ENCODE measurements at regions not wholly inside any gene's neighbourhood (a gene's known extent, or its start where the extent isn't known, plus 50 kb on each side); places are given as distances from the start of the nearest gene placed in this dataset.

GRCh38 chr2:180159921-180160320 lies 152.8 kb upstream of the CWC22 start:
- intact Hi-C loops (cut with DNase I; ENCODE audit: low total_unique reads): no loop called here
- no peak overlapping the region for H3K4me3 ChIP-seq (ENCODE audit: low read depth, poor library complexity, severe bottlenecking)
- 80 to 86% methylated on average over 2 of the region's 2 CpGs for WGBS, 2 donors

GRCh38 chr2:180158961-180159360 lies 151.9 kb upstream of the CWC22 start:
- no peak overlapping the region for H3K4me3 ChIP-seq (ENCODE audit: low read depth, poor library complexity, severe bottlenecking)
- TF ChIP-seq POLR2A (IDR thresholded peaks at IDR 0.05) (no peak), CTCF (IDR thresholded peaks at IDR 0.05) (no peak)
- no peak for DNase-seq (ENCODE audit: low spot score in 2 of 2)
- intact Hi-C loops (cut with DNase I; ENCODE audit: low total_unique reads): no loop called here
- 64 to 66% methylated on average over 2 of the region's 2 CpGs for WGBS, 2 donors

More at GRCh38 chr2:180159921-180160320, 152.8 kb upstream of the CWC22 start:
- TF ChIP-seq CTCF (IDR thresholded peaks at IDR 0.05) (no peak), POLR2A (IDR thresholded peaks at IDR 0.05) (no peak)
- no peak for DNase-seq (ENCODE audit: low spot score in 2 of 2)

GRCh38 chr2:180156651-180157050 lies 149.6 kb upstream of the CWC22 start:
- intact Hi-C loops (cut with DNase I; ENCODE audit: low total_unique reads): no loop called here
- no peak for TF ChIP-seq CTCF (IDR thresholded peaks at IDR 0.05)
- DNase-seq (ENCODE audit: low spot score in 2 of 2): no peak

GRCh38 chr2:180150606-180151005 lies 143.5 kb upstream of the CWC22 start:
- TF ChIP-seq POLR2A (IDR thresholded peaks at IDR 0.05) (no peak), CTCF (IDR thresholded peaks at IDR 0.05) (no peak)
- WGBS, 2 donors: 92 to 95% methylated on average over 1 of the region's 1 CpG
- intact Hi-C loops (cut with DNase I; ENCODE audit: low total_unique reads): no loop called here
- no peak for DNase-seq (ENCODE audit: low spot score in 2 of 2)
- H3K4me3 ChIP-seq (ENCODE audit: low read depth, poor library complexity, severe bottlenecking): no peak overlapping the region

More at GRCh38 chr2:180156651-180157050, 149.6 kb upstream of the CWC22 start:
- no peak overlapping the region for H3K4me3 ChIP-seq (ENCODE audit: low read depth, poor library complexity, severe bottlenecking)

- intact Hi-C loops (cut with DNase I; ENCODE audit: low total_unique reads): no loop called here
- WGBS, 2 donors: 62% methylated on average over 2 of the region's 2 CpGs
- no peak overlapping the region for H3K4me3 ChIP-seq (ENCODE audit: low read depth, poor library complexity, severe bottlenecking)
- TF ChIP-seq CTCF (IDR thresholded peaks at IDR 0.05) (no peak), POLR2A (IDR thresholded peaks at IDR 0.05) (no peak)
- no peak for DNase-seq (ENCODE audit: low spot score in 2 of 2)
Observed at GRCh38 chr2:180146541-180146940, 139.4 kb upstream of the CWC22 start.

GRCh38 chr2:180146114-180146513 lies 139.0 kb upstream of the CWC22 start:
- intact Hi-C loops (cut with DNase I; ENCODE audit: low total_unique reads): no loop called here
- H3K4me3 ChIP-seq (ENCODE audit: low read depth, poor library complexity, severe bottlenecking): no peak overlapping the region
- TF ChIP-seq CTCF (IDR thresholded peaks at IDR 0.05) (no peak), POLR2A (IDR thresholded peaks at IDR 0.05) (no peak)
- WGBS, 2 donors: 80 to 88% methylated on average over 1 of the region's 1 CpG
- DNase-seq (ENCODE audit: low spot score in 2 of 2): no peak

Measured in lower leg skin (tissue), 4 donors.